ENCODE measurements at regions not wholly inside any gene's neighbourhood (a gene's known extent, or its start where the extent isn't known, plus 50 kb on each side); places are given as distances from the start of the nearest gene placed in this dataset.

DNA sequence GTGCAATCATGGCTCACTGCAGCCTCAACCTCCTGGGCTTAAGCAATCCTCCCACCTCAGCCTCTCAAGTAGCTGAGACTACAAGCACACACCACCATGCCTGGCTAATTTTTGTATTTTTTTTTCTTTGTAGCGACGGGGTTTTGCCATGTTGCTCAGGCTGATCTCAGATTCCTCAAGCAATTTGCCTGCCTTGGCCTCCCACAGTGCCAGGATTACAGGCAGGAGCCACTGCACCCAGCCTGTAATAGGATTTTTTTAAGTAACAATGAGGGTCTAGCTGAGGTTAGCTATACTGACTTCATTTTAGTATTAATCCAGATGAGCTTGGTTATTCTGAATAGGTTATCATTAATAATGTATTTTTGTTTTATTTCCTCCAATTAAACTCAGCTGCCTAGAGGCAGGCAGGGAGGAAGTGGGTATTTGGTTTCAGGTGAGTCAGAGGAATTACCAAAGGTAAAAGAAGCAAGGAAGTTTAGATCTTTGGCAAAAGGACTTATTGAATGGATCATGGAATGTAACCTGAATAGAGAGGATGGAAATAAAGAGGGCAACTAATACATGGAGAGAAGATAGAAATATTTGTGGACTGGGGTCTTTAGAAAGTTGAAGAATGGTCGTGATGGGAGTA, 1023.3 kb upstream of the TENM3 start:
- TF ChIP-seq, protein P1, sequence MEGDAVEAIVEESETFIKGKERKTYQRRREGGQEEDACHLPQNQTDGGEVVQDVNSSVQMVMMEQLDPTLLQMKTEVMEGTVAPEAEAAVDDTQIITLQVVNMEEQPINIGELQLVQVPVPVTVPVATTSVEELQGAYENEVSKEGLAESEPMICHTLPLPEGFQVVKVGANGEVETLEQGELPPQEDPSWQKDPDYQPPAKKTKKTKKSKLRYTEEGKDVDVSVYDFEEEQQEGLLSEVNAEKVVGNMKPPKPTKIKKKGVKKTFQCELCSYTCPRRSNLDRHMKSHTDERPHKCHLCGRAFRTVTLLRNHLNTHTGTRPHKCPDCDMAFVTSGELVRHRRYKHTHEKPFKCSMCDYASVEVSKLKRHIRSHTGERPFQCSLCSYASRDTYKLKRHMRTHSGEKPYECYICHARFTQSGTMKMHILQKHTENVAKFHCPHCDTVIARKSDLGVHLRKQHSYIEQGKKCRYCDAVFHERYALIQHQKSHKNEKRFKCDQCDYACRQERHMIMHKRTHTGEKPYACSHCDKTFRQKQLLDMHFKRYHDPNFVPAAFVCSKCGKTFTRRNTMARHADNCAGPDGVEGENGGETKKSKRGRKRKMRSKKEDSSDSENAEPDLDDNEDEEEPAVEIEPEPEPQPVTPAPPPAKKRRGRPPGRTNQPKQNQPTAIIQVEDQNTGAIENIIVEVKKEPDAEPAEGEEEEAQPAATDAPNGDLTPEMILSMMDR (conservative IDR thresholded peaks at IDR 0.05; ENCODE audit: low read depth, low read length) = no peak
- TF ChIP-seq EZH2 (IDR thresholded peaks at IDR 0.05; ENCODE audit: borderline replicate concordance, low read depth, low read length, poor library complexity, severe bottlenecking) = no peak
